ENCODE measurements at regions not wholly inside any gene's neighbourhood (a gene's known extent, or its start where the extent isn't known, plus 50 kb on each side); places are given as distances from the start of the nearest gene placed in this dataset.
A peak's percentile ranks its signal among the peaks of the same experiment; 100 is the strongest.

- Mint-ChIP-seq H3K36me3 (no peaks in the 10 kb centered on the region), H3K4me1 (no peaks in the 10 kb centered on the region), H3K27me3 (no peaks in the 10 kb centered on the region), H3K27ac (no peak overlapping the region), H3K9me3 (peaks cover 0 to 8% (median 4%) of the 10 kb centered on the region in 7 donors), H3K4me3 (no peak overlapping the region)
- ATAC-seq (ENCODE audit: low read depth in 2 of 2) = no peak
- DNase-seq = no peak
These were observed 346.6 kb upstream of the DCBLD2 start for GRCh38 chr3:99248130-99248529.

GRCh38 chr3:99246010-99246654 lies 344.6 kb upstream of the DCBLD2 start:
- Mint-ChIP-seq H3K4me3 (no peak overlapping the region), H3K9me3 (peaks cover 0 to 11% (median 5%) of the 10 kb centered on the region in 7 donors), H3K27me3 (no peaks in the 10 kb centered on the region), H3K36me3 (no peaks in the 10 kb centered on the region), H3K27ac (no peak overlapping the region), H3K4me1 (no peaks in the 10 kb centered on the region)
- ATAC-seq (ENCODE audit: low read depth in 2 of 2) = no peak
- DNase-seq = no peak

DNA sequence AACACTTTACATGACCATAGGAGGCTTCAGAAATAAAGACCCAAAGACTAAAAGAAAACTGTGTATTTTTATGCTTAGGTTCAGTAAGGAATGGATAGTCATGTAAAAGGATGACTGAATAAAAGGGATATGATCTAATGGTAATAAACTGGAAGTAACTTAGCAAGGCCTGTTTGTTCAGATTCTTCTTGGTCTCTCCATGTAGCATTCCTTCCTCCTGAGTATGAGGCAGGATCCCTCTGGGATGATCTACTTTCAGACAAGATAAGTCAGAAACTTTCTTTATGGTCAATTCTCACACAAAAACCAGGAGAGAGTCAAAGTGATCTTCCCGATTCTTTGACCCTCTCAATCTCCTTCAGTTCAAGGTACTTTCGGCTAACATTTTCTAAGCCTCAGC lies 340.8 kb upstream of the DCBLD2 start:
- Mint-ChIP-seq H3K9me3 (peaks cover 0 to 11% (median 5%) of the 10 kb centered on the region in 7 donors), H3K36me3 (no peaks in the 10 kb centered on the region), H3K4me1 (no peaks in the 10 kb centered on the region)

GRCh38 chr3:99240700-99241099 lies 339.2 kb upstream of the DCBLD2 start:
- H3K36me3 Mint-ChIP-seq = no peaks in the 10 kb centered on the region
- DNase-seq = no peak
- peak overlapping the region in 1 of 6 donors; percentile 16 for H3K27ac Mint-ChIP-seq
- H3K9me3 Mint-ChIP-seq = peaks cover 0 to 15% (median 8%) of the 10 kb centered on the region in 7 donors
- no peaks in the 10 kb centered on the region for H3K27me3 Mint-ChIP-seq
- no peak overlapping the region for H3K4me3 Mint-ChIP-seq
- ATAC-seq (ENCODE audit: low read depth in 2 of 2) = no peak
- no peaks in the 10 kb centered on the region for H3K4me1 Mint-ChIP-seq

More for the DNA sequence above, 340.8 kb upstream of the DCBLD2 start:
- ATAC-seq (ENCODE audit: low read depth in 2 of 2) (no peak), DNase-seq (no peak)
- H3K27ac Mint-ChIP-seq = no peak overlapping the region
- no peaks in the 10 kb centered on the region for H3K27me3 Mint-ChIP-seq
- H3K4me3 Mint-ChIP-seq = no peak overlapping the region

- Mint-ChIP-seq H3K4me3 (no peak overlapping the region), H3K36me3 (no peaks in the 10 kb centered on the region), H3K27me3 (no peaks in the 10 kb centered on the region), H3K9me3 (peaks cover 3 to 13% (median 6%) of the 10 kb centered on the region in 7 donors), H3K4me1 (no peaks in the 10 kb centered on the region), H3K27ac (no peak overlapping the region)
- ATAC-seq (ENCODE audit: low read depth in 2 of 2) = no peak
- DNase-seq = no peak
These were observed 335.1 kb upstream of the DCBLD2 start for GRCh38 chr3:99236576-99236975.

DNA sequence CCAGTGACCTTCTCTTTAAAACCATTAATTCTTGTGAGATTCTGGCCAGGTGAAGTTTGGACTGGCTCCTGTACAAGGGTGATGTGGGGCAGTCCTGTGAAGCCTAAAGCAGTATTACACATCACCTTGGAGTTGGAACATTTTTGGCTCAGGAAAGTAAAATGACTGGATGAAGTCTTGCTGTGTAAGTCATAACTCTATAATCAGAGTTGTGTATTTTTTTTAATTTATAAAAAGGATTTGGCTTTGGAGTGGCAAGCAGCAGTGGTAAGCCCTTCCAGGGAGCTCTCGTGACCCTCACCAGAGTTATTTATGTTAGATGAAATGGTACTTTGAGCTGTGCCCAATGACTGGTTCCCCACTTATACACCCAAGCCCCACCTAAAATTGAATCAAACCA lies 331.2 kb upstream of the DCBLD2 start:
- Mint-ChIP-seq H3K27ac (no peak overlapping the region), H3K4me3 (no peak overlapping the region), H3K9me3 (peaks cover 0 to 13% (median 6%) of the 10 kb centered on the region in 7 donors), H3K36me3 (no peaks in the 10 kb centered on the region), H3K27me3 (no peaks in the 10 kb centered on the region), H3K4me1 (no peaks in the 10 kb centered on the region)
- ATAC-seq (ENCODE audit: low read depth in 2 of 2) (no peak), DNase-seq (no peak)

DNA sequence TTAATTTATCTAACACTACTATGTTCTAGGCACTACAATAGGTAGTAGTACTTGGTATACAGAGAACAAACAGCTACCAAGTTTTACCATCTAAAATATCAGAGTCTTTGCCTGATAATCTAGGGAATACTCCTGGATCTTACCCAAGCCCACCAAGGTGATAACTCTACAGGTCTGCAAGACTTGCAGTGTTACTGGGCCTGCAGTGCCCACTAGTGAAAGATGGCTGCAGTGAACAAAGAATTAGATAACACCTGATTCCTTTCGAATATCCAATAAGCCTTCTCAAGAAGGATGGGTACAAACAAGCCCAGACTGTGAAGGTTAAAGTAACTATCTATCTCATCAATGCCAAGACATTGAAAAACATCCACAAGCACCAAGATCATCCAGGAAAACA lies 317.0 kb upstream of the DCBLD2 start:
- DNase-seq = no peak
- Mint-ChIP-seq H3K36me3 (no peaks in the 10 kb centered on the region), H3K9me3 (peaks cover 5 to 38% (median 14%) of the 10 kb centered on the region in 7 donors), H3K4me3 (no peak overlapping the region), H3K27ac (no peak overlapping the region), H3K4me1 (no peaks in the 10 kb centered on the region), H3K27me3 (no peaks in the 10 kb centered on the region)
- ATAC-seq (ENCODE audit: low read depth in 2 of 2) = no peak

GRCh38 chr3:99212969-99213368 lies 311.5 kb upstream of the DCBLD2 start:
- no peak for DNase-seq
- H3K36me3 Mint-ChIP-seq = no peaks in the 10 kb centered on the region
- no peak overlapping the region for H3K4me3 Mint-ChIP-seq
- H3K27ac Mint-ChIP-seq = no peak overlapping the region
- peaks cover 0 to 20% (median 6%) of the 10 kb centered on the region in 7 donors for H3K9me3 Mint-ChIP-seq
- no peaks in the 10 kb centered on the region for H3K27me3 Mint-ChIP-seq
- ATAC-seq (ENCODE audit: low read depth in 2 of 2) = no peak
- no peaks in the 10 kb centered on the region for H3K4me1 Mint-ChIP-seq

- DNase-seq = no peak
- Mint-ChIP-seq H3K27me3 (no peaks in the 10 kb centered on the region), H3K4me3 (no peak overlapping the region), H3K9me3 (peaks cover 0 to 19% (median 6%) of the 10 kb centered on the region in 7 donors), H3K27ac (no peak overlapping the region), H3K36me3 (no peaks in the 10 kb centered on the region), H3K4me1 (no peaks in the 10 kb centered on the region)
- no peak for ATAC-seq (ENCODE audit: low read depth in 2 of 2)
These were observed 309.8 kb upstream of the DCBLD2 start for GRCh38 chr3:99211309-99211708.

DNA sequence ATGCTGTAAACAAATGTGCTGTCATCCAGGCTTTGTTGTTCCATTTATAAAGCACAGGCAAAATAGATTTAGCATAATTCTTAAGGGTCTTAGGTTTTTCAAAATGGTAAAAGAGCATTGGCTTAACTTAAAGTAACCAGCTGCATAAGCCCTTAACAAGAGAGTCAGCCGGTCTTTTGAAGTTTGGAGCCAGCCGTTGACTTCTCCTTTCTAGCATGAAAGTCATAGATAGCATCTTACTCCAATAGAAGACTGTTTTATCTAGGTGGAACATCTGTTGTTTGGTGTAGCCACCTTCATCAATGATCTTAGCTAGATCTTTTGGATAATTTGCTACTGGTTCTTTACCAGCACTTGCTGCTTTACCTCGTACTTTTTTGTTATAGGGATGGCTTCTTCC lies 297.5 kb upstream of the DCBLD2 start:
- no peak overlapping the region for H3K27ac Mint-ChIP-seq

DNA sequence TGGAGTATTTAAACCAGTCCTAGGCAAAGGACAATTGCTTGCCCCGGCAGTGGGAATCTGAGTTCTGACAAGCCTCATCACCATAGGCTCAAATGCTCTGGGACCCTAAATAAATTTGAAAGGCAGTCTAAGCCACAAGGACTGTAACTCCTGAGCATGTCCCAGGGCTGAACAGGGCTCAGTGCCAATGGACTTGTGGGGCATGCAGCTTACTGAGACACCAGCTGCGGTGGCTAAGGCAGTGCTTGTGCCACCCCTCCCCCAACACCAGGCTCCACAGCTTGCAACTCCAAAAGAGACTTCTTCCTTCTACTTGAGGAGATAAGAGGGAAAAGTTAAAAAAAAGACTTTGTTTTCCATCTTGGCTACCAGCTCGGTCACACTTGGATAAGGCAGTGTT lies 289.7 kb upstream of the DCBLD2 start:
- ATAC-seq (ENCODE audit: low read depth in 2 of 2) (no peak), DNase-seq (no peak)
- no peak overlapping the region for H3K27ac Mint-ChIP-seq
- H3K9me3 Mint-ChIP-seq = peaks cover 0 to 5% (median 0%) of the 10 kb centered on the region in 7 donors
- no peaks in the 10 kb centered on the region for H3K36me3 Mint-ChIP-seq
- H3K4me3 Mint-ChIP-seq = no peak overlapping the region
- no peaks in the 10 kb centered on the region for H3K4me1 Mint-ChIP-seq
- peaks cover 0 to 5% (median 0%) of the 10 kb centered on the region in 3 donors for H3K27me3 Mint-ChIP-seq

More for the DNA sequence above, 297.5 kb upstream of the DCBLD2 start:
- H3K9me3 Mint-ChIP-seq = peaks cover 0 to 4% (median 0%) of the 10 kb centered on the region in 7 donors
- ATAC-seq (ENCODE audit: low read depth in 2 of 2) = no peak
- no peaks in the 10 kb centered on the region for H3K4me1 Mint-ChIP-seq
- no peaks in the 10 kb centered on the region for H3K36me3 Mint-ChIP-seq
- H3K27me3 Mint-ChIP-seq = no peaks in the 10 kb centered on the region
- H3K4me3 Mint-ChIP-seq = no peak overlapping the region
- DNase-seq = no peak

- no peaks in the 10 kb centered on the region for H3K4me1 Mint-ChIP-seq
- ATAC-seq (ENCODE audit: low read depth in 2 of 2) (no peak), DNase-seq (no peak)
- no peaks in the 10 kb centered on the region for H3K36me3 Mint-ChIP-seq
- H3K9me3 Mint-ChIP-seq = peaks cover 0 to 5% (median 0%) of the 10 kb centered on the region in 7 donors
- H3K27ac Mint-ChIP-seq = no peak overlapping the region
- peaks cover 0 to 5% (median 0%) of the 10 kb centered on the region in 3 donors for H3K27me3 Mint-ChIP-seq
- H3K4me3 Mint-ChIP-seq = no peak overlapping the region
These were observed 287.4 kb upstream of the DCBLD2 start for GRCh38 chr3:99188936-99189335.

- H3K27ac Mint-ChIP-seq = no peak overlapping the region
- no peaks in the 10 kb centered on the region for H3K36me3 Mint-ChIP-seq
- H3K9me3 Mint-ChIP-seq = peaks cover 0 to 2% (median 0%) of the 10 kb centered on the region in 7 donors
- no peaks in the 10 kb centered on the region for H3K4me1 Mint-ChIP-seq
- ATAC-seq (ENCODE audit: low read depth in 2 of 2) = no peak
- H3K4me3 Mint-ChIP-seq = no peak overlapping the region
- DNase-seq = no peak
- H3K27me3 Mint-ChIP-seq = peaks cover 0 to 5% (median 0%) of the 10 kb centered on the region in 3 donors
These were observed 284.5 kb upstream of the DCBLD2 start for GRCh38 chr3:99186016-99186415.

DNA sequence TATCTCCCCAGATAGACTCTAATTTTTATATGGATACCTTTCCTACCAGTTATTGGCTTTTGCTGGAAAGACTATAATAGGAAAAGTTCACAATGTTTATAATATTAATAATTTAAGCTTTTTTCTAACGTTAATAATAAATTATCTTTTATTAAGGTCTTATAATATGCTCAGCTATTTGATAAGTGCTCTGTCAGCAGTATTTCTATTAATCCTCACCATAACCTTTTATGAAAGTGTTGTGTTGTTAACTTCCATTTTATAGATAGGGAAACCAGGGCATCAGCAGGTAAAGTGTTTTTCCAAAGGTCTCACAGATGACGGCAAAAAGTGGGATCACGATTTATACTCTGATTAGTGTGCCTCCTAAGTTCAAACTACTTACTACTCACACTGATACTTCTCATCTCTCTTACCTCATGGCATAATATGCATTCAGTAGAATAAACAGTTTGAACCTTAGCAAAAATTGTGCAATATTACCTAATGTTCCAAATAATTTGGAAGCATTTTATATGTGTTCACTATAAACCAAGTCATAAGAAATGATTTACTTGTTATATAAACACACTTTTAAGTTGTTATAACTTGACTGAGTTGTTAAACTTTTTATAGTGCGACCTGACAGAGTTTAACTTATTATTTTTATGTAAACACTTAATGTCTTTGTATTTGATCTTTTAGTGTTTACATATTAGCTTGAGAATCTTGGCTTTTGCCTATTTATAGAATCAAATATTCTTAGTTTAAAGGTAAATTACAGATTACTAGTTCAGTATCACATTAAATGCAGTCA lies 274.9 kb upstream of the DCBLD2 start:
- Mint-ChIP-seq H3K27me3 (peaks cover 0 to 3% (median 0%) of the 10 kb centered on the region in 3 donors), H3K36me3 (no peaks in the 10 kb centered on the region), H3K27ac (no peak overlapping the region), H3K9me3 (peaks cover 0 to 5% (median 3%) of the 10 kb centered on the region in 7 donors), H3K4me1 (no peaks in the 10 kb centered on the region), H3K4me3 (no peak overlapping the region)
- no peak for ATAC-seq (ENCODE audit: low read depth in 2 of 2)
- no peak for DNase-seq

All from naive B cell (primary cell).